ENCODE measurements at regions not wholly inside any gene's neighbourhood (a gene's known extent, or its start where the extent isn't known, plus 50 kb on each side); places are given as distances from the start of the nearest gene placed in this dataset.

DNA sequence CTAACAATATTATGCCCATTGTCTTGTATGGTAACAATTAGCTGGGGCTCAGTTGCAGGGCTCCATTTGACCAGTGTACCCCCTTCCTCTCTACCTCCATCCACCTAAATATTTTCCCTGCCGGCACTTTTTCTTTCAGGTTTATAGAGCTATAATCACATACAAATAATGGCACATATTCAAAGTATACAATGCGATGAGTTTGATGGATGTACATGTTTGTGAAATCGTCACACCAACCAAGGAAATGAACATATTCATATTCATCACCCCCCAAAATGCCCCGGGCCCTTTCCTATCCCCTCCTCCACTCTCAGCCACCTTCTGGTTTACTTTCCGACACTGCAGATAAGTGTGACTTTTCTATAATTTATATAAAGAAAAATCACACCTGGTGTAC is 351.5 kb downstream of the GADD45G start:
- H3K36me3 ChIP-seq: no peaks in the 10 kb centered on the region
- H3K9me3 ChIP-seq: no peaks in the 10 kb centered on the region
- peaks cover 8% of the 10 kb centered on the region for H3K4me1 ChIP-seq
- TF ChIP-seq, protein P1, sequence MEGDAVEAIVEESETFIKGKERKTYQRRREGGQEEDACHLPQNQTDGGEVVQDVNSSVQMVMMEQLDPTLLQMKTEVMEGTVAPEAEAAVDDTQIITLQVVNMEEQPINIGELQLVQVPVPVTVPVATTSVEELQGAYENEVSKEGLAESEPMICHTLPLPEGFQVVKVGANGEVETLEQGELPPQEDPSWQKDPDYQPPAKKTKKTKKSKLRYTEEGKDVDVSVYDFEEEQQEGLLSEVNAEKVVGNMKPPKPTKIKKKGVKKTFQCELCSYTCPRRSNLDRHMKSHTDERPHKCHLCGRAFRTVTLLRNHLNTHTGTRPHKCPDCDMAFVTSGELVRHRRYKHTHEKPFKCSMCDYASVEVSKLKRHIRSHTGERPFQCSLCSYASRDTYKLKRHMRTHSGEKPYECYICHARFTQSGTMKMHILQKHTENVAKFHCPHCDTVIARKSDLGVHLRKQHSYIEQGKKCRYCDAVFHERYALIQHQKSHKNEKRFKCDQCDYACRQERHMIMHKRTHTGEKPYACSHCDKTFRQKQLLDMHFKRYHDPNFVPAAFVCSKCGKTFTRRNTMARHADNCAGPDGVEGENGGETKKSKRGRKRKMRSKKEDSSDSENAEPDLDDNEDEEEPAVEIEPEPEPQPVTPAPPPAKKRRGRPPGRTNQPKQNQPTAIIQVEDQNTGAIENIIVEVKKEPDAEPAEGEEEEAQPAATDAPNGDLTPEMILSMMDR (IDR thresholded peaks at IDR 0.05): no peak
- TF ChIP-seq POLR2A (IDR thresholded peaks at IDR 0.05) (no peak), POLR2AphosphoS5 (IDR thresholded peaks at IDR 0.05) (no peak), EP300 (IDR thresholded peaks at IDR 0.05) (no peak)
- WGBS: 81% methylated on average over 5 of the region's 5 CpGs
- no peak overlapping the region for H3K27ac ChIP-seq
- DNase-seq (ENCODE audit: low spot score in 2 of 2): no peak
- no peaks in the 10 kb centered on the region for H3K27me3 ChIP-seq
- no peak overlapping the region for H3K4me3 ChIP-seq

DNA sequence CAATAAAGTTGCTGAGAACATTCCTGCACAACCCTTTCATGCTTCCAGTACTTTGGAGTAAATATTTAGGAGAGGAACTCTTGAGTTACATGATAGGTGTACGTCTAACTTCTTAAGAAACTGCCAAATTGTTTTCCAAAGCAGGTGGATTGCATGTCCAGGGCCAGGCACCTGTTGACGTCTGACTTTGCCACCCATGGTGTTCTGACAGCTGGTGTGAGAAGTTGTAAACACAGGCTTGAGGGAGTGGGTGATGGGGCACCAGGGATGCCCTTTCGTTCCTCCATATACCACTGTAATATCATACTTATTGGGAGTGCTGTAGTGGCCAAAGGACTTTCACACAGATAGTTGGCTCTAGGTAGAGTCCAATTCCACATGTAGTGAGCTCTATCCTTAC is 352.1 kb downstream of the GADD45G start:
- TF ChIP-seq POLR2AphosphoS5 (IDR thresholded peaks at IDR 0.05): no peak
- TF ChIP-seq EP300 (IDR thresholded peaks at IDR 0.05): no peak
- Histone ChIP-seq H3K36me3 (no peaks in the 10 kb centered on the region), H3K9me3 (no peaks in the 10 kb centered on the region), H3K27me3 (no peaks in the 10 kb centered on the region), H3K27ac (no peak overlapping the region), H3K4me1 (peaks cover 12% of the 10 kb centered on the region), H3K4me3 (no peak overlapping the region)
- DNase-seq (ENCODE audit: low spot score in 2 of 2): no peak
- WGBS: 76% methylated on average over 3 of the region's 3 CpGs

DNA sequence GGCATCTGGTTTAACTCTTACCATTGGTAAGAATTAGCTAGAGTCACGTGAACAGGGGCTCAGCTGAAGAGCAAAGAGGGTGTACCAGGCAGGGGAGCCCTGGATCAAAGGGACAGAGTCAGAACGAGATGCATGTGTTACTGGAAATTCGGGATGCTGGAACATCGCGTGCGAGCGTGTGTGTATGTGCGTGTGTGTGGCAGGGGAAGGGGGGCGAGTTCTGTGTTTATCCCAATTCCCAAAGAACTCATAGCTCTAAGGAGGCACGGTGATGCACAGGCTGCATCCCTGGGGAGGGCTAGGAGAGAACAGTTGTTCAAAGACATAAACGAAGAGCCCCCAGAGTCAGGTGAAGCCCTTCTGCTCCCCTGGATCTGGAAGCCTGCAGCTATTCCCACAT is 353.3 kb downstream of the GADD45G start:
- 86% methylated on average over 11 of the region's 11 CpGs for WGBS
- Histone ChIP-seq H3K36me3 (no peaks in the 10 kb centered on the region), H3K27me3 (no peaks in the 10 kb centered on the region), H3K27ac (no peak overlapping the region), H3K4me3 (no peak overlapping the region), H3K9me3 (no peaks in the 10 kb centered on the region), H3K4me1 (peaks cover 20% of the 10 kb centered on the region)
- DNase-seq (ENCODE audit: low spot score in 2 of 2): no peak
- TF ChIP-seq EP300 (IDR thresholded peaks at IDR 0.05) (no peak), POLR2AphosphoS5 (IDR thresholded peaks at IDR 0.05) (no peak), POLR2A (IDR thresholded peaks at IDR 0.05) (no peak)
- TF ChIP-seq, protein P1 (IDR thresholded peaks at IDR 0.05): no peak

DNA sequence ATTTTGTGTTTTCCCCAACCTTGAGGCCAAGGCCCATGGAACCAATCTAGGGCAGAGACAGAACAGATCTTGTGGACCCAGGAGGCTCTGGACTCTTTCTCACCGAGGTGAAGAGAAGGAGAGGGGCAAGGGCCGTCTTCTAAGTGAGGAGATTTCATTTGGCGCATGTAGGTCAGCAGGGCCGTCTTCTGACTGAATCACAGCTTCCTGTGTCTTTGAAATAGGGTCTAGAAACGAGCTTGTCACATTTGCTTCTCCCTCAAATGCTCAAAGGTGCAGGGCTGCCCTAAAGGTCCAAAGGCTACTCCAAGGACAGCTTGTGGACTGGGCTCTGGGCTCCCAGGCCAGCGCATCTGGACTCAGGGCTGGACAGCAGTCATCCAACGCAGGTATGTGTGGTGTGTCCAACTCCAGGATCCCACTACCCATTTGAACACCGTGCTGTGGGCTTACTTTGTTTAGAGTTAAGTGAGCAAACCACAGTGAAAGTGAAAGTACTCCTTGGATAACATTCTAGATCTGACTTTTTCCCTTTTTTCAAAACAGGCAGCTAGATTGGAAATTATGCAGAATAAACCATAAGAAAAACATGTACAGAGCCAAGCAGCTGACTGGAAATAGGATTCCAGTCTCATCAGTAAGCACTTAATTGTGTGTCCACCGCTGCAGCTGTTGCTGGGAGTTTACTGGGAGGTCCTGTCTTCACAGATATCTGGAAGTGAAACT is 357.0 kb downstream of the GADD45G start:
- no peak for TF ChIP-seq POLR2A (IDR thresholded peaks at IDR 0.05)
- TF ChIP-seq POLR2AphosphoS5 (IDR thresholded peaks at IDR 0.05): no peak
- no peak for TF ChIP-seq EP300 (IDR thresholded peaks at IDR 0.05)
- TF ChIP-seq, protein P1 (IDR thresholded peaks at IDR 0.05): no peak
- Histone ChIP-seq H3K4me3 (no peak overlapping the region), H3K36me3 (no peaks in the 10 kb centered on the region), H3K27me3 (no peaks in the 10 kb centered on the region), H3K27ac (no peak overlapping the region), H3K4me1 (peaks cover 15% of the 10 kb centered on the region), H3K9me3 (no peaks in the 10 kb centered on the region)
- no peak for DNase-seq (ENCODE audit: low spot score in 2 of 2)
- 71% methylated on average over 9 of the region's 9 CpGs for WGBS

DNA sequence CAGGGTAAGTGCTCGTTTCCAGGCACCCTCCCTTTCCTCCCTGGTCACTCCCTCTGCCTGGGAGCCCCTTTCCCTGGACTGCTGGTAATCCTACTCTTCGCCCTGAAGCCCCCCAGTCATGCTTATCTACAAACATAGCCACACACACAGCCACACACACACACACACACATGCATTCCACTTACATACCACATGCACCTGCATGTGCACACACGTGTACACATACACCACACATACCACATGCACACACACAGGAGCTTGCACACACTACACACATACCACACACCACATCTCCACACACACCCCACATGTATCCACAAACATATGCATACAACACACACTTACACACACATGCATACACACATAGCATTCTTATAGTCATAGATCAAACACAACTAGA is 358.5 kb downstream of the GADD45G start:
- H3K27ac ChIP-seq: no peak overlapping the region
- H3K4me1 ChIP-seq: peaks cover 12% of the 10 kb centered on the region
- DNase-seq (ENCODE audit: low spot score in 2 of 2): no peak
- H3K9me3 ChIP-seq: no peaks in the 10 kb centered on the region
- TF ChIP-seq EP300 (IDR thresholded peaks at IDR 0.05) (no peak), POLR2A (IDR thresholded peaks at IDR 0.05) (no peak), POLR2AphosphoS5 (IDR thresholded peaks at IDR 0.05) (no peak)
- TF ChIP-seq, protein P1 (IDR thresholded peaks at IDR 0.05): no peak
- no peaks in the 10 kb centered on the region for H3K36me3 ChIP-seq
- H3K27me3 ChIP-seq: no peaks in the 10 kb centered on the region
- H3K4me3 ChIP-seq: no peak overlapping the region
- WGBS: 81% methylated on average over 3 of the region's 3 CpGs

Measured in suprapubic skin (tissue), 4 donors.